ENCODE measurements at regions not wholly inside any gene's neighbourhood (a gene's known extent, or its start where the extent isn't known, plus 50 kb on each side); places are given as distances from the start of the nearest gene placed in this dataset.

DNA sequence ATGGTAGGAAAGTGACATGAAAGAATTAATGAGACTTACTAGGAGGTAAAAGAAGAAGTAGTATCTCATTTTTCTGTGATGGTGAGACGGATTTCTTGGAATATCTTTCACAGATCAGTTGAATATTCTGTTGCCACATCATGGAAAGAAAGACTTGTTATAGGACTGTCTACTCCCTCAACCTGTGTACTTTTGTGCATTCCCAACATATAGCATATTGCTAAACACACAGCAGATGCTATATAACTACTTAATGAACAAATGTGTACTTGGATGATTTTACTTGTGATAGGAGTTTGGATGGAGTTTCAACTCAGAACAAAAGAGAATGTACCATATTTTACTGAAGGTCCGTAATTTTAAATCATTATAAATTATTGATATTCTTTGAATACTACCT is 128.5 kb downstream of the LURAP1L start:
- no peak overlapping the region for H3K4me3 ChIP-seq
- intact Hi-C loops (cut with DNase I): no loop called here
- no peaks in the 10 kb centered on the region for H3K27me3 ChIP-seq
- H3K27ac ChIP-seq: no peak overlapping the region
- H3K36me3 ChIP-seq: no peaks in the 10 kb centered on the region
- TF ChIP-seq, protein P1, sequence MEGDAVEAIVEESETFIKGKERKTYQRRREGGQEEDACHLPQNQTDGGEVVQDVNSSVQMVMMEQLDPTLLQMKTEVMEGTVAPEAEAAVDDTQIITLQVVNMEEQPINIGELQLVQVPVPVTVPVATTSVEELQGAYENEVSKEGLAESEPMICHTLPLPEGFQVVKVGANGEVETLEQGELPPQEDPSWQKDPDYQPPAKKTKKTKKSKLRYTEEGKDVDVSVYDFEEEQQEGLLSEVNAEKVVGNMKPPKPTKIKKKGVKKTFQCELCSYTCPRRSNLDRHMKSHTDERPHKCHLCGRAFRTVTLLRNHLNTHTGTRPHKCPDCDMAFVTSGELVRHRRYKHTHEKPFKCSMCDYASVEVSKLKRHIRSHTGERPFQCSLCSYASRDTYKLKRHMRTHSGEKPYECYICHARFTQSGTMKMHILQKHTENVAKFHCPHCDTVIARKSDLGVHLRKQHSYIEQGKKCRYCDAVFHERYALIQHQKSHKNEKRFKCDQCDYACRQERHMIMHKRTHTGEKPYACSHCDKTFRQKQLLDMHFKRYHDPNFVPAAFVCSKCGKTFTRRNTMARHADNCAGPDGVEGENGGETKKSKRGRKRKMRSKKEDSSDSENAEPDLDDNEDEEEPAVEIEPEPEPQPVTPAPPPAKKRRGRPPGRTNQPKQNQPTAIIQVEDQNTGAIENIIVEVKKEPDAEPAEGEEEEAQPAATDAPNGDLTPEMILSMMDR (IDR thresholded peaks at IDR 0.05): no peak
- H3K9ac ChIP-seq (ENCODE audit: low read depth in 2 of 2, low read length in 2 of 2): no peak overlapping the region
- no peaks in the 10 kb centered on the region for H3K9me3 ChIP-seq
- no peak for DNase-seq
- H3K4me1 ChIP-seq: no peaks in the 10 kb centered on the region

DNA sequence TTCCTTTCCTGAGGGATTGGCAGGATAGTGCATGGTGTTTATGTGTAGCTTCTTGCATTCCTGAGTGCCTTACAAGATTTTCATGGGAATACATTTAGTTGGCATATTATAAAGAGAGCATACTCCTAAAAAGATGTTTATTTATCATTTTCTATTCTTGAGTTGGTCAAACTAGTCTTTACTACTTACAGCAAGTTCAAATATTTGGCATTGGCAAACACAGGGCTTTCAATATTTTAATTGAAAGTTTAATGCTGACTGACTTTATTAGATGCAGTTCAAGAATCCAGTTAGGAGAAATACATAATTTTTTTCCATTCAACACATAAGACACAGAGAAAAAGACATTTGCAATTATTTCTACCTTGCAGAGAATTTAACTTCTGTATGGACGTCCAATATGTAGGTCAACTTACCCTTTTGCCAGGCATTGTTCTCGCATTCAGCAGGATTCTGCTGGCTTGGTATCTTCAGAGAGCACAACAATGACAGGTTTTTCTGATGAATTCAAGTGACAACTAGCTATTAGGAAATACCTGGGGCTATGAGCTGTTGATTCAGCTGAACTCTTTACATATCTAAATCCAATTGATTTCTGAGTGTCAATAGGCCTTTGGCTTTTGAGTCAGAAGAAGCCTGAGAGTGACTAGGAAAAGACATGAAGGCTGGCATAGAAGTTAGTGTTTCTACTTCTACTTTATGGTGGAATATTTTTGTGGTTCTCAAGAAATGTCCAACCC is 129.6 kb downstream of the LURAP1L start:
- TF ChIP-seq, protein P1 (IDR thresholded peaks at IDR 0.05): no peak
- no peak overlapping the region for H3K4me3 ChIP-seq
- no peaks in the 10 kb centered on the region for H3K9me3 ChIP-seq
- DNase-seq: no peak
- intact Hi-C loops (cut with DNase I): no loop called here
- H3K36me3 ChIP-seq: no peaks in the 10 kb centered on the region
- H3K9ac ChIP-seq (ENCODE audit: low read depth in 2 of 2, low read length in 2 of 2): no peak overlapping the region
- H3K4me1 ChIP-seq: no peaks in the 10 kb centered on the region
- H3K27me3 ChIP-seq: no peaks in the 10 kb centered on the region
- no peak overlapping the region for H3K27ac ChIP-seq

DNA sequence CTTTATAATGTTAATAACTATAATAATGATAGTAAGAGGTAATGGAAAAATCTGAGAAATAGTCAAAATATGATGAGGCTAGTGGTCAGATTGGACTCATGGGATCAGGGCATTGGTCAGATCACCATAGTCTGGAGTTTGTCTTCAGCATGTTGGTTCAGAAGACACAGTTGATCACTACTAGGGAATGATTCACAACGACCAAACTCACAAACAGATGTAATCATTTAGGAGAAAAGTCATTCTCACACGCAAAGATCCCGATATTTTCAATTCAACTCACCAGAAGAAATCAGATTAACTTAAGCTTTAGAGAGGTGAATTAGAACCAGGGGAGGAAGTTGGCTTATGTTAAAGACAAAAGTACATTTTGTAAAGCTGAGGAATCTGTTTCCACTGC is 131.8 kb downstream of the LURAP1L start:
- H3K27ac ChIP-seq: no peak overlapping the region
- H3K36me3 ChIP-seq: no peaks in the 10 kb centered on the region
- intact Hi-C loops (cut with DNase I): no loop called here
- DNase-seq: no peak
- TF ChIP-seq, protein P1 (IDR thresholded peaks at IDR 0.05): no peak
- H3K9ac ChIP-seq (ENCODE audit: low read depth in 2 of 2, low read length in 2 of 2): no peak overlapping the region
- no peak overlapping the region for H3K4me3 ChIP-seq
- H3K4me1 ChIP-seq: no peaks in the 10 kb centered on the region
- no peaks in the 10 kb centered on the region for H3K27me3 ChIP-seq
- H3K9me3 ChIP-seq: no peaks in the 10 kb centered on the region

DNA sequence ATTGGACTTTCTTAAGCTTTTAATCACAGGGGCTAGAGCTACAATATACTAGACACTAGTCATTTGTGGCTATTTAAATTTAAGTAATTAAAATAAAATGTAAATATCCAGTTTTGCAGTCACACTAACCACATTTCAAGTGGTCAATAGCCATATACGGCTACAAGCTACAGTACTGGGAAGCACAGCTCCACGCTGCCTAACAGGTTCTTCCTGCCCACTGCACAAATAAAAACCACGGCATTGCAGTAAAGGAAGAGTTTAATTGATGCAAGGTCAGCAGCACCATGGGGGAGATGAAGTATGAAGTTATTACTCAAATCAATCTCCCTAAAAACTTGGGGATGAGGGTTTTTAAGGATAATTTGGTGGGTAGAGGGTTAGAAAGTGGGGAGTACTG is 134.1 kb downstream of the LURAP1L start:
- Histone ChIP-seq H3K27me3 (no peaks in the 10 kb centered on the region), H3K9ac (ENCODE audit: low read depth in 2 of 2, low read length in 2 of 2) (no peak overlapping the region), H3K4me1 (no peaks in the 10 kb centered on the region), H3K4me3 (no peak overlapping the region), H3K36me3 (no peaks in the 10 kb centered on the region), H3K27ac (no peak overlapping the region), H3K9me3 (no peaks in the 10 kb centered on the region)
- TF ChIP-seq, protein P1 (IDR thresholded peaks at IDR 0.05): no peak
- no peak for DNase-seq
- intact Hi-C loops (cut with DNase I): no loop called here

DNA sequence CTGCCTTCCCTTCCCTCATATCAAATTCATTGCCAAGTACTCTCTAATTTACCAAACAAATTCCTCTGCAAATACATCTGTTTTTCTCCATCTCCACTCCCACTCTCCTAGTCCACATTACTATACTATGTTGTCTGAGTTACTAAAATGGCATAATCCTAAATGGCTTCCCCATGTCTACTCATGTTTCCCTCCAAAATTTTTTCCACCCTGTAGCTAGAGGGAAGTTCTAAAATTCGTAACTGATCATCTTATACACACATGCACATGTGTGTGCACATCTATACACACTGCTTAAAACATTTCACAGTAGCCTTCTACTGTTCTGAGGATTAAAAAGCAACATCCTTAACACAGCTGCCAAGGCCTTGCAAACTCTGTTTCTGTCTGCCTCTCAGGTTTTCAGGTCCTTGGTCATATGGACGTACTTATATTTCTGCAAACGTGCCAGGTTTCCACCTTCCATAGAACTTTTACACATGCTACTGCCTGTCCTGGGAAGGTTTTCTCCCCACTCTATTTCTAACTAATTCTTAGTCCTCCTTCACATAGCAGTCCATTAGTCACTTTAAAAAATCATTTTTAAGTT is 140.6 kb downstream of the LURAP1L start:
- intact Hi-C loops (cut with DNase I): no loop called here
- Histone ChIP-seq H3K4me1 (no peaks in the 10 kb centered on the region), H3K9ac (ENCODE audit: low read depth in 2 of 2, low read length in 2 of 2) (no peak overlapping the region), H3K9me3 (no peaks in the 10 kb centered on the region), H3K36me3 (no peaks in the 10 kb centered on the region), H3K27ac (no peak overlapping the region), H3K4me3 (no peak overlapping the region), H3K27me3 (no peaks in the 10 kb centered on the region)
- DNase-seq: no peak
- TF ChIP-seq, protein P1 (IDR thresholded peaks at IDR 0.05): no peak

Measured in colonic mucosa (tissue), 4 donors.